HEK293 (cell line): ENCODE measurements at regions not wholly inside any gene's neighbourhood (a gene's known extent, or its start where the extent isn't known, plus 50 kb on each side); places are given as distances from the start of the nearest gene placed in this dataset.

Experiments used
- CTCF ChIA-PET: fragments of 350-600 bp; formaldehyde crosslinking; extraction: SDS; loops from one replicate; lab custom pipeline; 2021; ENCODE audit warnings: antibody characterized with exemption; lab: Yijun Ruan, JAX
- POLR2A ChIA-PET: fragments of 300-600 bp; formaldehyde crosslinking; extraction: SDS; loops from one replicate; lab custom pipeline; 2020; ENCODE audit warnings: antibody characterized with exemption, inconsistent platforms; lab: Yijun Ruan, JAX
- H3K27ac ChIP-seq: fragments of 200-500 bp; sonication (Bioruptor generic); 2 replicates; pipeline ENCODE4 v1.5.1; 2014; ENCODE audit warnings: low read depth, low read length, control low read depth, inconsistent platforms; ENCODE audit errors: extremely low read depth
- H3K36me3 ChIP-seq, 2 experiments: fragments of 200-500 bp in 1 of 2; sonication (Bioruptor generic) in 1 of 2; 1 replicate in 1 of 2; 2 replicates in 1 of 2; pipeline ENCODE4 v1.5.1; 2014 to 2017; ENCODE audit warnings: inconsistent platforms in 2 of 2, low read length in 2 of 2; ENCODE audit not compliant: control insufficient read depth in 2 of 2, insufficient read depth in 1 of 2
- H3K4me1 ChIP-seq: fragments of 200-500 bp; sonication (Bioruptor generic); 2 replicates; pipeline ENCODE4 v1.5.1; 2014; ENCODE audit warnings: mild to moderate bottlenecking, low read length, inconsistent platforms; ENCODE audit not compliant: control insufficient read depth, insufficient read depth
- H3K4me3 ChIP-seq: 2 replicates; pipeline ENCODE4 v1.5.1; 2011; ENCODE audit warnings: low read depth, mild to moderate bottlenecking, control low read depth, low read length, moderate library complexity
- H3K9me3 ChIP-seq: fragments of 200-500 bp; sonication (Bioruptor generic); 2 replicates; pipeline ENCODE4 v1.5.1; 2014; ENCODE audit warnings: low read depth, low read length, inconsistent platforms; ENCODE audit not compliant: control insufficient read depth, insufficient read depth
- GLI4 ChIP-seq: fragments of 450-650 bp; formaldehyde crosslinking; IDR thresholded peaks from 2 replicates; pipeline ENCODE4 v1.5.1; 2016; ENCODE audit warnings: missing biosample characterization, missing genetic modification characterization
- MZF1 ChIP-seq: fragments of 450-650 bp; formaldehyde crosslinking; IDR thresholded peaks from 2 replicates; pipeline ENCODE4 v1.5.1; 2017; ENCODE audit warnings: missing biosample characterization, missing genetic modification characterization, borderline replicate concordance
- PATZ1 ChIP-seq: fragments of 450-650 bp; formaldehyde crosslinking; IDR thresholded peaks from 2 replicates; pipeline ENCODE4 v1.5.1; 2016; ENCODE audit warnings: missing biosample characterization, missing genetic modification characterization
- ZBTB49 ChIP-seq: fragments of 450-650 bp; formaldehyde crosslinking; IDR thresholded peaks from 2 replicates; pipeline ENCODE4 v1.5.1; 2016; ENCODE audit warnings: missing biosample characterization, missing genetic modification characterization, low read depth
- ZBTB6 ChIP-seq: fragments of 450-650 bp; formaldehyde crosslinking; IDR thresholded peaks from 2 replicates; pipeline ENCODE4 v1.5.1; 2017; ENCODE audit warnings: missing biosample characterization, missing genetic modification characterization
- ZNF138 ChIP-seq: fragments of 450-650 bp; formaldehyde crosslinking; IDR thresholded peaks from 2 replicates; pipeline ENCODE4 v1.5.1; 2016; ENCODE audit warnings: missing biosample characterization, missing genetic modification characterization, borderline replicate concordance
- ZNF157 ChIP-seq: fragments of 450-650 bp; formaldehyde crosslinking; IDR thresholded peaks from 2 replicates; pipeline ENCODE4 v1.5.1; 2016; ENCODE audit warnings: missing biosample characterization, missing genetic modification characterization
- ZNF169 ChIP-seq: fragments of 450-650 bp; formaldehyde crosslinking; IDR thresholded peaks from 2 replicates; pipeline ENCODE4 v1.5.1; 2016; ENCODE audit warnings: missing biosample characterization, missing genetic modification characterization
- ZNF18 ChIP-seq: fragments of 450-650 bp; formaldehyde crosslinking; IDR thresholded peaks from 2 replicates; pipeline ENCODE4 v1.5.1; 2016; ENCODE audit warnings: missing biosample characterization, missing genetic modification characterization
- ZNF184 ChIP-seq: fragments of 450-650 bp; IDR thresholded peaks from 2 replicates; pipeline ENCODE4 v1.5.1; 2018; ENCODE audit warnings: missing biosample characterization, mild to moderate bottlenecking, missing genetic modification characterization
- ZNF530 ChIP-seq: fragments of 450-650 bp; formaldehyde crosslinking; IDR thresholded peaks from 2 replicates; pipeline ENCODE4 v1.5.1; 2016; ENCODE audit warnings: low read depth, missing biosample characterization, missing genetic modification characterization
- ZNF596 ChIP-seq: fragments of 450-650 bp; IDR thresholded peaks from 2 replicates; pipeline ENCODE4 v1.5.0; 2018; ENCODE audit warnings: missing biosample characterization, mild to moderate bottlenecking, missing genetic modification characterization, moderate library complexity
- ZNF707 ChIP-seq: fragments of 450-650 bp; formaldehyde crosslinking; IDR thresholded peaks from 2 replicates; pipeline ENCODE4 v1.5.1; 2016; ENCODE audit warnings: missing biosample characterization, missing genetic modification characterization
- ZSCAN30 ChIP-seq: fragments of 450-650 bp; IDR thresholded peaks from 2 replicates; pipeline ENCODE4 v1.5.1; 2018; ENCODE audit warnings: missing biosample characterization, mild to moderate bottlenecking, missing genetic modification characterization, moderate library complexity
- TF ChIP-seq, protein P1 (sequence below): fragments of 450-650 bp; formaldehyde crosslinking; IDR thresholded peaks from 2 replicates; pipeline ENCODE4 v1.5.1; 2016; ENCODE audit warnings: missing biosample characterization, missing genetic modification characterization
- TF ChIP-seq, protein P2 (sequence below): fragments of 450-650 bp; formaldehyde crosslinking; IDR thresholded peaks from 2 replicates; pipeline ENCODE4 v1.5.1; 2017; ENCODE audit warnings: missing biosample characterization, missing genetic modification characterization
- TF ChIP-seq, protein P3 (sequence below): fragments of 450-650 bp; formaldehyde crosslinking; IDR thresholded peaks from 2 replicates; pipeline ENCODE4 v1.5.1; 2017; ENCODE audit warnings: missing biosample characterization, missing genetic modification characterization
- TF ChIP-seq, protein P4 (sequence below): fragments of 450-650 bp; formaldehyde crosslinking; IDR thresholded peaks from 2 replicates; pipeline ENCODE4 v1.5.1; 2016; ENCODE audit warnings: missing biosample characterization, missing genetic modification characterization
- TF ChIP-seq, protein P5 (sequence below): fragments of 450-650 bp; formaldehyde crosslinking; IDR thresholded peaks from 2 replicates; pipeline ENCODE4; 2016; ENCODE audit warnings: missing biosample characterization, missing genetic modification characterization

DNA sequence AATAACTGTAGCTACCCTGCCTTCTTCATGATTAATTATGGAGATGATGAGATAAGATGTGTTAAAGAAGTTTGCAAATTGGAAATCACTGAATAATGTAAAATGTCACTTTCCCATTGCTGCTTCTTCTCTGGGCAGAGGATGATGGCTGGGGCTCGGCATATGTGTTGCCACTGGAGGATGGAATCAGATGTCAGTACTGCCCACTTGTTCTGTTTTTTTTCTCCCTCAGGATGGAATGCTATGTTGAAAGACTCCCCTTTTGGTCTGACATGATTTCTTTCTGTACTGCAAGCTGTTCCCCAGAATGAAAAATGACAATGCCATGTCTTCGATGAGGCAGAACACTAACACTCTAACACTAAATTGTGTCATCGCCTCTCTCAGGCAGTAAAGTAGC is 373.9 kb upstream of the SPAG17 start:
- ChIA-PET CTCF (no interaction called here), POLR2A (no interaction called here)
- H3K9me3 ChIP-seq = no peaks in the 10 kb centered on the region
- H3K4me3 ChIP-seq = no peak overlapping the region
- no peaks in the 10 kb centered on the region for H3K4me1 ChIP-seq
- no peak overlapping the region for H3K27ac ChIP-seq
- TF ChIP-seq ZNF184 (tag by site-specific recombination) = no peak
- TF ChIP-seq, protein P1, sequence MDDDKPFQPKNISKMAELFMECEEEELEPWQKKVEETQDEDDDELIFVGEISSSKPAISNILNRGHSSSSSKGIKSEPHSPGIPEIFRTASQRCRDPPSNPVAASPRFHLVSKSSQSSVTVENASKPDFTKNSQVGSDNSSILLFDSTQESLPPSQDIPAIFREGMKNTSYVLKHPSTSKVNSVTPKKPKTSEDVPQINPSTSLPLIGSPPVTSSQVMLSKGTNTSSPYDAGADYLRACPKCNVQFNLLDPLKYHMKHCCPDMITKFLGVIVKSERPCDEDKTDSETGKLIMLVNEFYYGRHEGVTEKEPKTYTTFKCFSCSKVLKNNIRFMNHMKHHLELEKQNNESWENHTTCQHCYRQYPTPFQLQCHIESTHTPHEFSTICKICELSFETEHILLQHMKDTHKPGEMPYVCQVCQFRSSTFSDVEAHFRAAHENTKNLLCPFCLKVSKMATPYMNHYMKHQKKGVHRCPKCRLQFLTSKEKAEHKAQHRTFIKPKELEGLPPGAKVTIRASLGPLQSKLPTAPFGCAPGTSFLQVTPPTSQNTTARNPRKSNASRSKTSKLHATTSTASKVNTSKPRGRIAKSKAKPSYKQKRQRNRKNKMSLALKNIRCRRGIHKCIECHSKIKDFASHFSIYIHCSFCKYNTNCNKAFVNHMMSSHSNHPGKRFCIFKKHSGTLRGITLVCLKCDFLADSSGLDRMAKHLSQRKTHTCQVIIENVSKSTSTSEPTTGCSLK = no peak
- no peak for TF ChIP-seq ZNF169
- no peak for TF ChIP-seq ZNF530 (tag by site-specific recombination)
- no peak for TF ChIP-seq ZNF157 (tag by site-specific recombination)
- no peak for TF ChIP-seq MZF1
- no peak for TF ChIP-seq ZNF138 (tag by site-specific recombination)
- no peak for TF ChIP-seq GLI4
- TF ChIP-seq ZBTB49 = no peak
- TF ChIP-seq ZNF18 (tag by site-specific recombination) = no peak
- TF ChIP-seq PATZ1 (tag by site-specific recombination) = no peak
- no peak for TF ChIP-seq ZNF596
- TF ChIP-seq ZNF707 (tag by site-specific recombination) = no peak
- no peak for TF ChIP-seq ZBTB6 (tag by site-specific recombination)
- TF ChIP-seq, protein P2, sequence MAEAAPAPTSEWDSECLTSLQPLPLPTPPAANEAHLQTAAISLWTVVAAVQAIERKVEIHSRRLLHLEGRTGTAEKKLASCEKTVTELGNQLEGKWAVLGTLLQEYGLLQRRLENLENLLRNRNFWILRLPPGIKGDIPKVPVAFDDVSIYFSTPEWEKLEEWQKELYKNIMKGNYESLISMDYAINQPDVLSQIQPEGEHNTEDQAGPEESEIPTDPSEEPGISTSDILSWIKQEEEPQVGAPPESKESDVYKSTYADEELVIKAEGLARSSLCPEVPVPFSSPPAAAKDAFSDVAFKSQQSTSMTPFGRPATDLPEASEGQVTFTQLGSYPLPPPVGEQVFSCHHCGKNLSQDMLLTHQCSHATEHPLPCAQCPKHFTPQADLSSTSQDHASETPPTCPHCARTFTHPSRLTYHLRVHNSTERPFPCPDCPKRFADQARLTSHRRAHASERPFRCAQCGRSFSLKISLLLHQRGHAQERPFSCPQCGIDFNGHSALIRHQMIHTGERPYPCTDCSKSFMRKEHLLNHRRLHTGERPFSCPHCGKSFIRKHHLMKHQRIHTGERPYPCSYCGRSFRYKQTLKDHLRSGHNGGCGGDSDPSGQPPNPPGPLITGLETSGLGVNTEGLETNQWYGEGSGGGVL (tag by site-specific recombination) = no peak
- TF ChIP-seq, protein P3, sequence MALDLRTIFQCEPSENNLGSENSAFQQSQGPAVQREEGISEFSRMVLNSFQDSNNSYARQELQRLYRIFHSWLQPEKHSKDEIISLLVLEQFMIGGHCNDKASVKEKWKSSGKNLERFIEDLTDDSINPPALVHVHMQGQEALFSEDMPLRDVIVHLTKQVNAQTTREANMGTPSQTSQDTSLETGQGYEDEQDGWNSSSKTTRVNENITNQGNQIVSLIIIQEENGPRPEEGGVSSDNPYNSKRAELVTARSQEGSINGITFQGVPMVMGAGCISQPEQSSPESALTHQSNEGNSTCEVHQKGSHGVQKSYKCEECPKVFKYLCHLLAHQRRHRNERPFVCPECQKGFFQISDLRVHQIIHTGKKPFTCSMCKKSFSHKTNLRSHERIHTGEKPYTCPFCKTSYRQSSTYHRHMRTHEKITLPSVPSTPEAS (tag by site-specific recombination) = no peak
- TF ChIP-seq, protein P4, sequence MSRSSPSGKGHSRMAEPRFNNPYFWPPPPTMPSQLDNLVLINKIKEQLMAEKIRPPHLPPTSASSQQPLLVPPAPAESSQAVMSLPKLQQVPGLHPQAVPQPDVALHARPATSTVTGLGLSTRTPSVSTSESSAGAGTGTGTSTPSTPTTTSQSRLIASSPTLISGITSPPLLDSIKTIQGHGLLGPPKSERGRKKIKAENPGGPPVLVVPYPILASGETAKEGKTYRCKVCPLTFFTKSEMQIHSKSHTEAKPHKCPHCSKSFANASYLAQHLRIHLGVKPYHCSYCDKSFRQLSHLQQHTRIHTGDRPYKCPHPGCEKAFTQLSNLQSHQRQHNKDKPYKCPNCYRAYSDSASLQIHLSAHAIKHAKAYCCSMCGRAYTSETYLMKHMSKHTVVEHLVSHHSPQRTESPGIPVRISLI (tag by site-specific recombination) = no peak
- TF ChIP-seq, protein P5, sequence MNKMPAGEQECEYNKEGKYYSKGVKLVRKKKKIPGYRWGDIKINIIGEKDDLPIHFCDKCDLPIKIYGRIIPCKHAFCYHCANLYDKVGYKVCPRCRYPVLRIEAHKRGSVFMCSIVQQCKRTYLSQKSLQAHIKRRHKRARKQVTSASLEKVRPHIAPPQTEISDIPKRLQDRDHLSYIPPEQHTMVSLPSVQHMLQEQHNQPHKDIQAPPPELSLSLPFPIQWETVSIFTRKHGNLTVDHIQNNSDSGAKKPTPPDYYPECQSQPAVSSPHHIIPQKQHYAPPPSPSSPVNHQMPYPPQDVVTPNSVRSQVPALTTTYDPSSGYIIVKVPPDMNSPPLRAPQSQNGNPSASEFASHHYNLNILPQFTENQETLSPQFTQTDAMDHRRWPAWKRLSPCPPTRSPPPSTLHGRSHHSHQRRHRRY = no peak
- TF ChIP-seq ZSCAN30 = no peak
- H3K36me3 ChIP-seq = no peaks in the 10 kb centered on the region
